ENCODE measurements at regions not wholly inside any gene's neighbourhood (a gene's known extent, or its start where the extent isn't known, plus 50 kb on each side); places are given as distances from the start of the nearest gene placed in this dataset.

GRCh38 chr13:50401049-50401505 lies 385.8 kb downstream of the KCNRG start:
- Mint-ChIP-seq H3K4me3 (no peak overlapping the region), H3K4me1 (peaks cover 7% of the 10 kb centered on the region), H3K27me3 (no peaks in the 10 kb centered on the region), H3K9me3 (no peaks in the 10 kb centered on the region), H3K36me3 (ENCODE audit: insufficient read depth) (no peaks in the 10 kb centered on the region), H3K27ac (ENCODE audit: low read depth) (no peak overlapping the region)
- ATAC-seq (replicated peaks; ENCODE audit: extremely low read depth, poor library complexity, severe bottlenecking) (no peak), DNase-seq (ENCODE audit: low spot score in 2 of 2) (no peak)

GRCh38 chr13:50401721-50402465 lies 386.6 kb downstream of the KCNRG start:
- Mint-ChIP-seq H3K27me3 (no peaks in the 10 kb centered on the region), H3K4me3 (no peak overlapping the region), H3K9me3 (no peaks in the 10 kb centered on the region), H3K4me1 (peaks cover 7% of the 10 kb centered on the region), H3K27ac (ENCODE audit: low read depth) (no peak overlapping the region), H3K36me3 (ENCODE audit: insufficient read depth) (no peaks in the 10 kb centered on the region)
- ATAC-seq (replicated peaks; ENCODE audit: extremely low read depth, poor library complexity, severe bottlenecking) = no peak
- DNase-seq (ENCODE audit: low spot score in 2 of 2) = no peak

DNA sequence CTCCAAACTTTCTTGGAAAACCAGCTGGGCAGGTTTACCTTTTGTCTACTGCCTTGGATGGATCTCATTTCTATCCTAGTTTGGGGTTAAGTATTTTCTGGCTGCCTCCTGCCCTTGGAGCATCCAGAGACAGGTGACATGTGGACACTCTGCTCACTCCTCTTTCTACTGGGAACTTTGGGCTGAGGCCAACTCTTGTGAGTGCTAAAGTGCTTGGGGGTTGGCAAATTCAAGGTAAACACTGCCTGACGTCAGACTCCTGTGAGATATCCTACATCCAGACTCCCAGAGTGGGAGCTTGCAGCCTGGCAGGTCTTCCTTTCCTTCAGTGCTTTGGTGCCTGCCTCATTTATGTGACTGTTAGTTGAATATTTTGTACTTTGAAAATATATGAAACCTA lies 388.1 kb downstream of the KCNRG start:
- ATAC-seq (replicated peaks; ENCODE audit: extremely low read depth, poor library complexity, severe bottlenecking) (no peak), DNase-seq (ENCODE audit: low spot score in 2 of 2) (no peak)
- Mint-ChIP-seq H3K27me3 (no peaks in the 10 kb centered on the region), H3K9me3 (no peaks in the 10 kb centered on the region), H3K4me1 (peaks cover 7% of the 10 kb centered on the region), H3K4me3 (no peak overlapping the region), H3K27ac (ENCODE audit: low read depth) (no peak overlapping the region), H3K36me3 (ENCODE audit: insufficient read depth) (no peaks in the 10 kb centered on the region)

DNA sequence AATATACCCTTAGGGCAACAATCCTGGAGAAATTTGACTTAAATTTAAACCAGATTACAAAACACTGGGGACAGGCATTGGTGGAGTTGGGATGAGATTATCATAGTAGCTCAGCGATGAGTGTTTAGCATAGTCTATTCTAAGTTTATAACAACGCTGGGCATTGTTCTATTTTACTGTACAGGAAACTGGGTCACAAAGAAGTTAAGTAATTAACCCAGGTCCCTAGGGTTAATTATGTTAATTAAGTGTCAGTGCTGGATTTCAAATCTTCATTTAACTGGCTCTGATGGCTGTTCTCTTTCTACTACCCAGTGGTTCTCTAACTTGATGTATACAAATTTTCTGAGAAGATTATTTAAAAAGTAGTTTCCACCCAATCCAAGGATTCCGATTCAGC lies 388.9 kb downstream of the KCNRG start:
- ATAC-seq (replicated peaks; ENCODE audit: extremely low read depth, poor library complexity, severe bottlenecking) (no peak), DNase-seq (ENCODE audit: low spot score in 2 of 2) (no peak)
- Mint-ChIP-seq H3K4me3 (no peak overlapping the region), H3K27ac (ENCODE audit: low read depth) (no peak overlapping the region), H3K36me3 (ENCODE audit: insufficient read depth) (no peaks in the 10 kb centered on the region), H3K4me1 (peaks cover 7% of the 10 kb centered on the region), H3K9me3 (no peaks in the 10 kb centered on the region), H3K27me3 (no peaks in the 10 kb centered on the region)

DNA sequence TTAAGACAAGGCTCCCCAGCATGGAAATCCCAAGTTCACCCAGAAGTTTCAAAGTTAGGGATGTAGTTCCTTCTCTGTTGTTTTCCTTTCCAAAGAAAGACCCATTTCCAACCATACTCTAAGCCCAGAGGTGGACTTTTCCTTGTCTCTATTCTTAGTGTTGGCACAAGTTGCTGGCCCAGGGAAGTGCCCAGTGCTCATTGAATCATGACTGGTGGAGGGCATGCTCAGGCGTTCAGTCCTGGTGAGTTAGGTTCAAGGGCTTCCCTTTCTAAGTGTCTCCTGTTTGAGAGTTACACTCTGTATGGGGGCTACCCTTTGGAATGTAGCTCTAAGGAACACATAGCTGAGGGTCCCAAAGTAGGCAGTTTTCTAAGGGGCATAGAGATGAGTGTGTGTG lies 389.5 kb downstream of the KCNRG start:
- H3K9me3 Mint-ChIP-seq = no peaks in the 10 kb centered on the region
- peaks cover 7% of the 10 kb centered on the region for H3K4me1 Mint-ChIP-seq
- no peak overlapping the region for H3K4me3 Mint-ChIP-seq

GRCh38 chr13:50406831-50407230 lies 391.6 kb downstream of the KCNRG start:
- H3K4me3 Mint-ChIP-seq = no peak overlapping the region

More for the DNA sequence above, 389.5 kb downstream of the KCNRG start:
- DNase-seq (ENCODE audit: low spot score in 2 of 2) = no peak
- Mint-ChIP-seq H3K27ac (ENCODE audit: low read depth) (no peak overlapping the region), H3K36me3 (ENCODE audit: insufficient read depth) (no peaks in the 10 kb centered on the region), H3K27me3 (no peaks in the 10 kb centered on the region)
- ATAC-seq (replicated peaks; ENCODE audit: extremely low read depth, poor library complexity, severe bottlenecking) = no peak

GRCh38 chr13:50408068-50408467 lies 392.8 kb downstream of the KCNRG start:
- Mint-ChIP-seq H3K4me1 (no peaks in the 10 kb centered on the region), H3K4me3 (no peak overlapping the region), H3K36me3 (ENCODE audit: insufficient read depth) (peaks cover 1% of the 10 kb centered on the region), H3K27me3 (no peaks in the 10 kb centered on the region), H3K27ac (ENCODE audit: low read depth) (no peak overlapping the region), H3K9me3 (no peaks in the 10 kb centered on the region)
- DNase-seq (ENCODE audit: low spot score in 2 of 2) = no peak
- no peak for ATAC-seq (replicated peaks; ENCODE audit: extremely low read depth, poor library complexity, severe bottlenecking)

More at GRCh38 chr13:50406831-50407230, 391.6 kb downstream of the KCNRG start:
- H3K27ac Mint-ChIP-seq (ENCODE audit: low read depth) = no peak overlapping the region
- ATAC-seq (replicated peaks; ENCODE audit: extremely low read depth, poor library complexity, severe bottlenecking) = no peak
- H3K27me3 Mint-ChIP-seq = no peaks in the 10 kb centered on the region
- H3K4me1 Mint-ChIP-seq = peaks cover 7% of the 10 kb centered on the region
- no peaks in the 10 kb centered on the region for H3K36me3 Mint-ChIP-seq (ENCODE audit: insufficient read depth)
- no peaks in the 10 kb centered on the region for H3K9me3 Mint-ChIP-seq
- no peak for DNase-seq (ENCODE audit: low spot score in 2 of 2)

- Mint-ChIP-seq H3K27ac (ENCODE audit: low read depth) (no peak overlapping the region), H3K9me3 (no peaks in the 10 kb centered on the region), H3K4me1 (no peaks in the 10 kb centered on the region), H3K4me3 (no peak overlapping the region), H3K27me3 (no peaks in the 10 kb centered on the region), H3K36me3 (ENCODE audit: insufficient read depth) (peaks cover 1% of the 10 kb centered on the region)
- DNase-seq (ENCODE audit: low spot score in 2 of 2) (no peak), ATAC-seq (replicated peaks; ENCODE audit: extremely low read depth, poor library complexity, severe bottlenecking) (no peak)
Observed at GRCh38 chr13:50409220-50409619, 394.0 kb downstream of the KCNRG start.

DNA sequence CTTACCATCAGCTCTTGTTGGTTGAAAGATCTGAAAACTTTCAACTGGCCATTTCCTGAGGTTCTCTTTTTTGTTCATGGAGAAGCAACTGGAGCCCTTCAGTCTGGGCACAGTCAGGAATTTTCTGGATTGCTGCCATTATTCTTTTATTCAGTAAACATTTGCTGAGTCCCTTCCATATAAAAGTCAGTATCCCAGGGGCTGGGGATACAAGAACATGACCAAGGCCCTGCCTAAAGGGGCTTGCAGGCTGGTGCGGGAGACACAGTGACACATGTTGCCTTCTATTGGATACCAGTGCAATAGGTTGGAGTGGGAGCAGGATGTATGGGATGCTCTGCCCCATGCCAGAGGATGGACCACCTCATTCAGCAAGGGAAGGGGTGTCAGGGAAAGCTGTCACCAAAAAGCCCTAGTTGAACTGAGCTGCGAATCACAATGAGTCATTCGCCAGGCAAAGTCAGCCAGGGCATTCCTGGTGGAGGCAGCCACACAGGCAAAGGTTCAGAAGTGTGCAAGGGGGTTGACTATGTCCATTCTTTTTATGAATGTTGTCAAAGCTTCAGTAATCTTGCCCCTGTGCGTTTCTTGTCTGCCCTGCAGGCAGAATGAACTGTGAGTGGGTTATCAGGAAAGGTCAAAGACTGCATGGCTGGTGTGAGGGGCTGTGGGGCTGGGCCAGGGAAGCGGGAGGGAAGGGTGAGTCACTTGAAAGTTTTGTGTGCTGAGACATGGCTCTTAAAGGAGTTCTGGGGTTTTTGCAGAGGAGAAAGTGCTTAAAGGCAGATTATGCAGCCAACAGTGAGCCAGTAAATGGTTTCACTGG lies 395.9 kb downstream of the KCNRG start:
- Mint-ChIP-seq H3K36me3 (ENCODE audit: insufficient read depth) (peaks cover 1% of the 10 kb centered on the region), H3K4me3 (no peak overlapping the region), H3K4me1 (peaks cover 5% of the 10 kb centered on the region), H3K9me3 (no peaks in the 10 kb centered on the region), H3K27me3 (no peaks in the 10 kb centered on the region), H3K27ac (ENCODE audit: low read depth) (no peak overlapping the region)
- ATAC-seq (replicated peaks; ENCODE audit: extremely low read depth, poor library complexity, severe bottlenecking) = no peak
- DNase-seq (ENCODE audit: low spot score in 2 of 2) = no peak

DNA sequence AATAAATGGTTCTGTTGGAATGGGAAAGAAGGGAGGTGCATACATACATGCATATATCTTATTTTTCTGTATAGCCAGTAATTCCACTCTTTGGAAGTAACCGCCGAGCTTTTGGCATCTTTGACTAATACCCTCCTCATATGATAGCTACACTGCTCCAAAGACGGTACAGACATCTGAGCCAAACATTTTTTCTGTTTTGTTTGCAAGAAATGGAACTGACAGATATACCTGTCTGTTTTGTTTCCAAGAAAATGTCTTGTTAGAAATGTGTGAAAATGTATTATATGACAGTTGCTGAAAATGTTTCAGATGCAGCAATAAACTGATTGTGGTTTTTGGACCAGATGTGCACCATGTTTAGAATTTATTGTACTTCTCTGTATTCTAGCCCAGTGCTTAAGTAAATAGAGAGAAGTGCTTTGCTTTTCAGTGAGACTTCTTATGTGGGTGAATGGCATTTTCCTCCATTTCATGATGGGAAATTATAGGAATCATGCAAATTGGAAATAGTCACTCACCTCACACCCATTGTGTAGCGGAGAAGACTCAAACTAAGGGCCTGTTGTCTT lies 396.9 kb downstream of the KCNRG start:
- no peak for ATAC-seq (replicated peaks; ENCODE audit: extremely low read depth, poor library complexity, severe bottlenecking)
- Mint-ChIP-seq H3K27ac (ENCODE audit: low read depth) (no peak overlapping the region), H3K36me3 (ENCODE audit: insufficient read depth) (peaks cover 1% of the 10 kb centered on the region), H3K9me3 (no peaks in the 10 kb centered on the region), H3K4me3 (no peak overlapping the region), H3K27me3 (no peaks in the 10 kb centered on the region), H3K4me1 (peaks cover 5% of the 10 kb centered on the region)
- no peak for DNase-seq (ENCODE audit: low spot score in 2 of 2)

DNA sequence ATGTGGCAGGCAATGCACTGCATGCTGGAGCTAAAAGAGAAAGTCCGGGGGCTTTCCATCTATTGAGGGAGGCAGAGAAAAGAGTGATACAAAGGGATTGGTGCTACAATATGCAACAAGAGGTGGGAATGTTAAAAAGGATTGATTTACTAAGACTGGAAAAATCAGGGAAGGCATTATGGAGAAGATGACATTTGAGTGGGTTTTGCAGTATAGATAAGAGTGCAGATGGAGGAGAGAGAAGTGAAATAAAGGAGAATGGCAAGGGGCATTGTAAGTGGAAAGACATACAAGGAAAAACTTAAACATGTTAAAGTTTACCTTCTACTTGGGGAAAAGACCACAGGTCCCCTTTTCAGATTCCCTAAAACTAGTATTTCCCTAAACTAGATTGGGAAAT lies 399.4 kb downstream of the KCNRG start:
- Mint-ChIP-seq H3K27ac (ENCODE audit: low read depth) (no peak overlapping the region), H3K9me3 (no peaks in the 10 kb centered on the region), H3K4me1 (peaks cover 9% of the 10 kb centered on the region)

DNA sequence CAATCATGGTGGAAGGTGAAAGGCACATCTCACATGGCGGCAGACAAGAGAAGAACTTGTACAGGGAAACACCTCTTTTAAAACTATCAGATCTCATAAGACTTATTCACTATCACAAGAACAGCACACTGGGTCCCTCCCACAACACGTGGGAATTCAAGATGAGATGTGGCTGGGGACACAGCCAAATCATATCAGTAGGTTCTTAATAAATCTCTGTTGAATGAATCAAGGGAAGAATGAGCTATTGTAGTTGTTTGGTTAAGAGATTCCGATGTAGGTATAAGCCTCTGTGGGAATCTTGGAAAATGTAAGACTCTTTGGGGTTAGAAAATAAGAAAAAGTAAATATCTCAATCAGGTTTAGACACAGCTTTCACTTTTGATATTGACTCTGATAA lies 400.2 kb downstream of the KCNRG start:
- DNase-seq (ENCODE audit: low spot score in 2 of 2) (no peak), ATAC-seq (replicated peaks; ENCODE audit: extremely low read depth, poor library complexity, severe bottlenecking) (no peak)
- H3K27ac Mint-ChIP-seq (ENCODE audit: low read depth) = no peak overlapping the region
- peaks cover 1% of the 10 kb centered on the region for H3K36me3 Mint-ChIP-seq (ENCODE audit: insufficient read depth)
- no peak overlapping the region for H3K4me3 Mint-ChIP-seq
- H3K27me3 Mint-ChIP-seq = no peaks in the 10 kb centered on the region
- peaks cover 15% of the 10 kb centered on the region for H3K4me1 Mint-ChIP-seq
- no peaks in the 10 kb centered on the region for H3K9me3 Mint-ChIP-seq

More for the DNA sequence above, 399.4 kb downstream of the KCNRG start:
- no peak for DNase-seq (ENCODE audit: low spot score in 2 of 2)
- ATAC-seq (replicated peaks; ENCODE audit: extremely low read depth, poor library complexity, severe bottlenecking) = no peak
- Mint-ChIP-seq H3K4me3 (no peak overlapping the region), H3K27me3 (no peaks in the 10 kb centered on the region), H3K36me3 (ENCODE audit: insufficient read depth) (peaks cover 1% of the 10 kb centered on the region)

All from central memory CD8-positive, alpha-beta T cell (primary cell).